ENCODE measurements at regions not wholly inside any gene's neighbourhood (a gene's known extent, or its start where the extent isn't known, plus 50 kb on each side); places are given as distances from the start of the nearest gene placed in this dataset.
"Not testable (repeated sequence)": the region's sequence is repeated elsewhere in the genome, so short reads cannot be mapped to it uniquely, and the experiment has no call there.

DNA sequence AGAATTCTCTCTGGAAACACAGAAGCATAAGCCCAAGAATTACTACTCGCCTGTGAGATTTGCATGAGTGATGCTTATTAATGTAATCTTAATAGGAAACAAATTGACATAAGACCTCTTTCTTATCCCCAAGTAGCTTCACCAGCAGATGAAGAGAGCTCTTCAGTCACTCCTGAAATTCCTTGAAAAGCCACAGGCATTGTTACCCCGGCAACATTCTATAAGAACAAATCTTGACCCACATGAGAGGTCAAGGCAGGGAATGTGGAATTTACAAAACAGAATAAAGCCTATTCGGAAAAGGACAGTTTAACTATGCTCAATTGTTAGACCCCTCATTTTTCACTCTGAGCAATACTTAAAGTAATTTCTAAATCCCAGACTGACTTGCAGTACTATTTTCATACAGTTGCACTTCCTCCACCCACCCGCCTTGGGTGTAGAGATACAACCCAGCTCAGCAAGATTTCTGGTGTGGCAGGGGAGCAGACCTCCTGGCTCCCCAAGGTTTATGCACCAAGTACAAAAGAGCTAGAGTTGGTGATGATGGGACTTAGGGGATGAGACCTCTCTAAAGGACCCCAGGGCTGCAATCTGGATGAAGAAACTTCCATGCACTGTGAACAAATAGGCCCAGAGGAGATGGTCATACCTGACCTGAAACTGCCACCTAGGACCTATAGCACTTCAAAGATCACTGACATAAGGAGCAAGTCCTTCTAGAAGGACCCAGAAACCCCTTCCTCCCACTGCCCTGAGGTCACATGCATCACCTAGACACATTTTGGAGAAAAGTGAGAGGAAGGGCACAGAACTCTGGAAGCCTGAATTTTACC, 242.1 kb downstream of the ZNF608 start:
- intact Hi-C loops (cut with DNase I, micrococcal nuclease): no loop called here
- no peaks in the 10 kb centered on the region for H3K9me3 ChIP-seq
- TF ChIP-seq, protein P1, sequence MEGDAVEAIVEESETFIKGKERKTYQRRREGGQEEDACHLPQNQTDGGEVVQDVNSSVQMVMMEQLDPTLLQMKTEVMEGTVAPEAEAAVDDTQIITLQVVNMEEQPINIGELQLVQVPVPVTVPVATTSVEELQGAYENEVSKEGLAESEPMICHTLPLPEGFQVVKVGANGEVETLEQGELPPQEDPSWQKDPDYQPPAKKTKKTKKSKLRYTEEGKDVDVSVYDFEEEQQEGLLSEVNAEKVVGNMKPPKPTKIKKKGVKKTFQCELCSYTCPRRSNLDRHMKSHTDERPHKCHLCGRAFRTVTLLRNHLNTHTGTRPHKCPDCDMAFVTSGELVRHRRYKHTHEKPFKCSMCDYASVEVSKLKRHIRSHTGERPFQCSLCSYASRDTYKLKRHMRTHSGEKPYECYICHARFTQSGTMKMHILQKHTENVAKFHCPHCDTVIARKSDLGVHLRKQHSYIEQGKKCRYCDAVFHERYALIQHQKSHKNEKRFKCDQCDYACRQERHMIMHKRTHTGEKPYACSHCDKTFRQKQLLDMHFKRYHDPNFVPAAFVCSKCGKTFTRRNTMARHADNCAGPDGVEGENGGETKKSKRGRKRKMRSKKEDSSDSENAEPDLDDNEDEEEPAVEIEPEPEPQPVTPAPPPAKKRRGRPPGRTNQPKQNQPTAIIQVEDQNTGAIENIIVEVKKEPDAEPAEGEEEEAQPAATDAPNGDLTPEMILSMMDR (IDR thresholded peaks at IDR 0.05): no peak
- no peaks in the 10 kb centered on the region for H3K4me1 ChIP-seq (ENCODE audit: low read depth)
- H3K4me3 ChIP-seq: no peak overlapping the region
- H3K36me3 ChIP-seq (ENCODE audit: low read depth): no peaks in the 10 kb centered on the region
- DNase-seq (no peak), ATAC-seq (no peak)

DNA sequence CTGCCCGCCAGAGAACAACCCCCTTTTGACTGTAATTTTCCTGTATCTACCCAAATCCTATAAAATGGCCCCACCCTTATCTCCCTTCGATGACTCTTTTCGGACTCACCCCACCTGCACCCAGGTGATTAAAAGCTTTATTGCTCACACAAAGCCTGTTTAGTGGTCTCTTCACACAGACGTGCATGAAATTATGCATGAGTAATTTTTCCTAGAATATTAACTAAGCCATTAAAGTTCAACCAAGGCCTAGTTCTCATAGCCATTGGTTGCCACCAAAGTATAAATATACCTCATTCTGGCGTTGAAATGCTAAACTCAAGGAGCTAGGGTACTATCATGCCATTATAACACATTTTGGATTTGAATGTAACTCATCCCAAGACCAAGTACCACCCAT, 243.9 kb downstream of the ZNF608 start:
- TF ChIP-seq, protein P1 (IDR thresholded peaks at IDR 0.05): no peak
- no peak for ATAC-seq
- Histone ChIP-seq H3K36me3 (ENCODE audit: low read depth) (no peaks in the 10 kb centered on the region), H3K4me1 (ENCODE audit: low read depth) (no peaks in the 10 kb centered on the region), H3K4me3 (no peak overlapping the region), H3K9me3 (no peaks in the 10 kb centered on the region)
- no peak for DNase-seq
- intact Hi-C loops (cut with DNase I, micrococcal nuclease): no loop called here

DNA sequence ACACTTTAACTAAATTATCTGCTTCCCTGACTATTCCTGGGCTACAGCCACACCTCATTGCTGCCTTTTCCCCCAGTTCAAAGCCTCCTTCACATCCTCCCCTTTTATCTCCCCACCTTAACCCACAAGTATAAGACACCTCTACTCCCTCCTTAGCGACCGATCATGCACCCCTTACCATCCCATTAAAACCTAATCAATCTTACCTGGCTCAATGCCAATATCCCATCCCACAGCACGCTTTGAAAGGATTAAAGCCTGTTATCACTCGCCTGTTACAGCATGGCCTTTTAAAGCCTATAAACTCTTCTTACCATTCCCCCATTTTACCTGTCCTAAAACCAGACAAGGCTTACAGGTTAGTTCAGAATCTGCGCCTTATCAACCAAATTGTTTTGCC, 246.6 kb downstream of the ZNF608 start:
- ATAC-seq; DNase-seq; H3K4me3 ChIP-seq; H3K9me3 ChIP-seq; H3K4me1 ChIP-seq (ENCODE audit: low read depth); H3K36me3 ChIP-seq (ENCODE audit: low read depth); intact Hi-C loops (cut with DNase I, micrococcal nuclease): not testable (repeated sequence)

DNA sequence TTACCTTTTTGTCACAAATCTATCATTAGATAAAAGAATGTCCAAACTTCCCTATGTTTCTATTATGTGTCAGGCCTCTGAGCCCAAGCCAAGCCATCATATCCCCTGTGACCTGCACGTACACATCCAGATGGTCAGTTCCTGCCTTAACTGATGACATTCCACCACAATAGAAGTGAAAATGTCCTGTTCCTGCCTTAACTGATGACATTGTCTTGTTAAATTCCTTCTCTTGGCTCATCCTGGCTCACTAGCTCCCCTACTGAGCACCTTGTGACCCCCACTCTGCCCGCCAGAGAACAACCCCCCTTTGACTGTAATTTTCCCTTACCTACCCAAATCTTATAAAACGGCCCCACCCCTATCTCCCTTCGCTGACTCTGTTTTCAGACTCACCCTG, 249.5 kb downstream of the ZNF608 start:
- H3K4me1 ChIP-seq (ENCODE audit: low read depth); ATAC-seq; intact Hi-C loops (cut with DNase I, micrococcal nuclease); H3K36me3 ChIP-seq (ENCODE audit: low read depth); DNase-seq; H3K4me3 ChIP-seq; H3K9me3 ChIP-seq: not testable (repeated sequence)

DNA sequence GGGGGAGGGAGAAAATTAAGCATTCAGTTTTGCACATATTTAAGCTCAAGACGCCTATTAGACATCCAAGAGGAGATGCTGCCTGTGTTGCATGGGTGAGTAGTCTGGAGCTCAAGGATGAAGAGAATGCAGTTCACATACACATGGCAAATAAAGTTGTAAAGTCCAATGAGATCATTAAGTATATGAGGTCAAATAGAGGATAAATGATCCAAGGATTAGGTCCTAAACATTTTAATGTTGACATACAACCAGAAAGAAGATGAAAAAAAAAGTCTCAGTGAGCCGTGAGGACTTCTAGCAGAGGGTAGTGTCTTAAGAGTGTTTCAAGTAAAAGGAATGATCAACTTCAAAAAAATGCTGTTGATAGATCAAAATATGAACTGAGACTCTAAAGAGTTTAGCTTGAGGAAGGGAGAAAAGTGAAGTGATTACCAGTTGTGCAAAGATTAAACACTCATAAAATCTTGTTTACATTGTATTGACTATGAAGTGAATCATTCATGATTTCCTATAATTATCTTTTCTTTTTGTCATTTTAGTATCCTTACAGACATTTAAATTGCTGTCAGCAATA, 251.8 kb downstream of the ZNF608 start:
- TF ChIP-seq, protein P1 (IDR thresholded peaks at IDR 0.05): no peak
- no peaks in the 10 kb centered on the region for H3K4me1 ChIP-seq (ENCODE audit: low read depth)
- no peak overlapping the region for H3K4me3 ChIP-seq
- H3K9me3 ChIP-seq: peaks cover 11% of the 10 kb centered on the region
- DNase-seq (no peak), ATAC-seq (no peak)
- H3K36me3 ChIP-seq (ENCODE audit: low read depth): no peaks in the 10 kb centered on the region
- intact Hi-C loops (cut with DNase I, micrococcal nuclease): no loop called here

DNA sequence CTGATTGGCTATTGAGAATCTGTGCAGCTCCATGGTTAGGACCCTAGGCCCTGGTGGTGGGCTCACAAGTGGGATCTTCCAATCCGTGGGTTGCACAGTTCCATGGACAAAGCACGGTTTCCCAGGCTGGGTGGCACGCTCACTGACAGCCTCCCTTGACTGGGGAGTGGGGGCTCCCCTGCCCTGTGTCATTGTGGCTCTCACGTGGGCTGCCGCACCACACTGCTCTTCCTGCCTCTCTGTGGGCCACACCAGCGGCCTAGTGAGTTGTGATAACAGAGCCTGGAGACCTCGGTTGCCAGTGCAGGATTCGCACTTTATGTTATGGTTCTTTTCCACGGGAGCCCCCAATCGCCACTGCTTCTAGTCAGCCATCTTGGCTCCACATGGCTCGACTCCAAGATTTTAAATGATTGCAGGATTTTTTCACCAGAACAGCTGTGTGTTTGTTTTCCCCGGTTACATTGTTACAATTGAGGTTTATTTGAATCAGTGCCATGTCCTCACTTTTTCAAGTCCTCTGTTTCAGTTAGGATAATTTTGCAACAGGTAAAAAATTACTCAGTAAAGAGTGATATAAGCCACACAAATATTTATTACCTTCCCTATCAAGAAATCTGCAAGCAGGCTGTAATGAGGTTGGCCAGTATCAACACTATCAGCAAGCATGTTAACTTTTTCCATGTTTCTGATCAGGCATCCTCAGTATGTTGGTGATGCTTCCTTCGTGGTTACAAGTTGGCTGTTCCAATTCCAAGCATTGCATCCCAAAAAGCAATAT, 253.8 kb downstream of the ZNF608 start:
- Histone ChIP-seq H3K36me3 (ENCODE audit: low read depth) (no peaks in the 10 kb centered on the region), H3K9me3 (peaks cover 11% of the 10 kb centered on the region), H3K4me1 (ENCODE audit: low read depth) (no peaks in the 10 kb centered on the region), H3K4me3 (no peak overlapping the region)
- ATAC-seq (no peak), DNase-seq (no peak)
- intact Hi-C loops (cut with DNase I, micrococcal nuclease): no loop called here
- TF ChIP-seq, protein P1 (IDR thresholded peaks at IDR 0.05): no peak

DNA sequence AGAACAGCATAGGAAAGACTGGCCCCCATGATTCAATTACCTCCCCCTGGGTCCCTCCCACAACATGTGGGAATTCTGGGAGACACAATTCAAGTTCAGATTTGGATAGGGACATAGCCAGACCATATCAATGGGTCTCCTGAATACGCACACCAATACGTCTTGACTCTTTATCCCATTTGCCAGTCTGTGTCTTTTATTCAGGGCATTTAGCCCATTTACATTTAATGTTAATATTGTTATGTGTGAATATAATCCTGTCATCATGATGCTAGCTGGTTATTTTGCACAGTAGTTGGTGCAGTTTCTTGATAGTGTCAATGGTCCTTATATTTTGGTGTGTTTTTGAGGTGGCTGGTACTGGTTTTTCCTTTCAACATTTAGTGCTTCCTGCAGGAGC, 256.1 kb downstream of the ZNF608 start:
- H3K36me3 ChIP-seq (ENCODE audit: low read depth); H3K4me3 ChIP-seq; DNase-seq; intact Hi-C loops (cut with DNase I, micrococcal nuclease); H3K4me1 ChIP-seq (ENCODE audit: low read depth); ATAC-seq: not testable (repeated sequence)
- peaks cover 11% of the 10 kb centered on the region for H3K9me3 ChIP-seq

Measured in mucosa of descending colon (tissue), 3 donors.